HCT116 (cell line): ENCODE measurements at regions not wholly inside any gene's neighbourhood (a gene's known extent, or its start where the extent isn't known, plus 50 kb on each side); places are given as distances from the start of the nearest gene placed in this dataset.

Source experiments
- ATAC-seq: fragments of 200-7000 bp; cut with Tn5 transposase; 2 replicates; pipeline ENCODE4 v1.9.1; 2020; ENCODE audit warnings: mild to moderate bottlenecking, moderate library complexity
- BruUV-seq: library from RNA; stranded (reverse); fragments of 400-500 nt; replicated peaks from 2 replicates; lab custom pipeline; 2021; lab: Mats Ljungman, UMichigan
- CTCF ChIA-PET: fragments of 300-600 bp; sonication (Branson Sonifier 250); formaldehyde crosslinking; loops from one replicate; lab custom pipeline; 2021; ENCODE audit warnings: antibody characterized with exemption; lab: Charles Lee
- POLR2A ChIA-PET: fragments of 300-600, 350-600 bp; sonication (Branson Sonifier 250); formaldehyde crosslinking; loops from one replicate; lab custom pipeline; 2021; ENCODE audit warnings: antibody characterized with exemption; lab: Charles Lee
- RAD21 ChIA-PET, 2 experiments: fragments of 300-600 bp; sonication (Branson Sonifier 250); formaldehyde crosslinking; loops; one replicate each; lab custom pipeline; 2023; ENCODE audit warnings: low total read pairs in 2 of 2; ENCODE audit not compliant: uncharacterized antibody in 2 of 2, unreplicated experiment in 2 of 2, low non-redundant PET in 1 of 2; lab: Charles Lee
- DNase-seq: peaks from one replicate; pipeline ENCODE4 v3.0.0-alpha.2; 2010; ENCODE audit warnings: low read depth, low spot score
- H2AFZ ChIP-seq: fragments of 200-600 bp; shearing (Covaris generic), sonication (generic); 2 replicates; pipeline ENCODE4 v1.6.1; 2017; ENCODE audit warnings: low read depth, mixed run types, mixed read lengths, antibody characterized with exemption, low read length; ENCODE audit not compliant: poor library complexity, severe bottlenecking
- H3K27ac ChIP-seq: 2 replicates; pipeline ENCODE4 v1.5.1; 2012; ENCODE audit warnings: low read depth, low read length
- H3K27me3 ChIP-seq: fragments of 200-600 bp; sonication (generic); 2 replicates; pipeline ENCODE4 v1.6.1; 2016; ENCODE audit warnings: mixed run types, low read length, mixed read lengths; ENCODE audit not compliant: insufficient read depth
- H3K36me3 ChIP-seq, 2 experiments: fragments of 200-500 bp in 1 of 2; fragments of 200-600 bp in 1 of 2; sonication (Bioruptor generic) in 1 of 2; sonication (generic) in 1 of 2; 2 replicates each; pipeline versions ENCODE4 v1.5.1 to v1.6.1; 2014 to 2016; ENCODE audit warnings: low read length in 2 of 2, inconsistent platforms in 1 of 2, mixed read lengths in 1 of 2, mixed run types in 1 of 2; ENCODE audit not compliant: insufficient read depth in 2 of 2, control insufficient read depth in 1 of 2
- H3K4me1 ChIP-seq, 2 experiments: fragments of 200-600 bp in 1 of 2; sonication (generic) in 1 of 2; 2 replicates each; pipeline versions ENCODE4 v1.5.1 to v1.6.1; 2012 to 2017; ENCODE audit warnings: low read length in 2 of 2, inconsistent platforms in 1 of 2, mild to moderate bottlenecking in 1 of 2, mixed read lengths in 1 of 2, mixed run types in 1 of 2, moderate library complexity in 1 of 2; ENCODE audit not compliant: insufficient read depth in 2 of 2, control insufficient read depth in 1 of 2
- H3K4me2 ChIP-seq: fragments of 200-600 bp; sonication (generic); 2 replicates; pipeline ENCODE4 v1.6.1; 2017; ENCODE audit warnings: mixed run types, low read length, mixed read lengths
- H3K4me3 ChIP-seq, 2 experiments: fragments of 200-600 bp in 1 of 2; sonication (generic) in 1 of 2; replicated peaks in 1 of 2; 2 replicates each; pipeline ENCODE4 v1.5.1; 2011 to 2016; ENCODE audit warnings: low read length in 2 of 2, control low read depth in 1 of 2, low read depth in 1 of 2, mild to moderate bottlenecking in 1 of 2, mixed read lengths in 1 of 2, mixed run types in 1 of 2
- H3K79me2 ChIP-seq: fragments of 200-600 bp; sonication (generic); 2 replicates; pipeline ENCODE4 v1.6.1; 2017; ENCODE audit warnings: mild to moderate bottlenecking, mixed run types, low read length, moderate library complexity, mixed read lengths; ENCODE audit not compliant: insufficient read depth
- H3K9ac ChIP-seq: fragments of 200-600 bp; sonication (generic); 2 replicates; pipeline ENCODE4 v1.6.1; 2016; ENCODE audit warnings: low read length, mixed read lengths
- H3K9me2 ChIP-seq: fragments of 200-600 bp; sonication (generic), shearing (Covaris generic); 2 replicates; pipeline ENCODE4 v1.6.1; 2017; ENCODE audit warnings: mixed run types, mild to moderate bottlenecking, moderate library complexity; ENCODE audit not compliant: insufficient read depth
- H3K9me3 ChIP-seq, 2 experiments: fragments of 200-500 bp in 1 of 2; fragments of 200-600 bp in 1 of 2; sonication (Bioruptor generic) in 1 of 2; sonication (generic) in 1 of 2; 2 replicates each; pipeline ENCODE4 v1.6.1; 2014 to 2017; ENCODE audit warnings: low read length in 2 of 2, mixed read lengths in 2 of 2, inconsistent platforms in 1 of 2, low read depth in 1 of 2, mild to moderate bottlenecking in 1 of 2, mixed run types in 1 of 2, moderate library complexity in 1 of 2; ENCODE audit not compliant: control insufficient read depth in 1 of 2, insufficient read depth in 1 of 2
- H4K20me1 ChIP-seq: fragments of 200-600 bp; sonication (generic), shearing (Covaris generic); 2 replicates; pipeline ENCODE4 v1.6.1; 2017; ENCODE audit warnings: mixed run types, mild to moderate bottlenecking, moderate library complexity; ENCODE audit not compliant: insufficient read depth
- CBX3 ChIP-seq: IDR thresholded peaks from 2 replicates; pipeline ENCODE4 v1.6.1; 2012; ENCODE audit warnings: low read depth
- EGR1 ChIP-seq: IDR thresholded peaks from 2 replicates; pipeline ENCODE4 v1.6.1; 2012; ENCODE audit warnings: low read depth
- POLR2A ChIP-seq: IDR thresholded peaks from 2 replicates; pipeline ENCODE4 v1.7.0; 2011; ENCODE audit warnings: borderline replicate concordance; ENCODE audit not compliant: insufficient read depth, insufficient read length; ENCODE audit errors: extremely low read depth
- SIN3A ChIP-seq: IDR thresholded peaks from 2 replicates; pipeline ENCODE4 v1.6.1; 2012; ENCODE audit warnings: low read depth
- SRF ChIP-seq: IDR thresholded peaks from 2 replicates; pipeline ENCODE4 v1.6.1; 2012; ENCODE audit warnings: low read depth
- ZNF274 ChIP-seq: fragments of 200-500 bp; sonication (Bioruptor generic); IDR thresholded peaks from 2 replicates; pipeline ENCODE4 v1.6.1; 2014; ENCODE audit warnings: mild to moderate bottlenecking, low read depth, low read length, inconsistent platforms
- intact Hi-C: fragments of 100-400 bp; cut with micrococcal nuclease; formaldehyde crosslinking; loops from 2 replicates; pipeline ENCODE4 v1.10.0; 2022
- TF ChIP-seq, protein P1 (sequence below), 3 experiments: fragments of 200-600 bp in 1 of 3; sonication (generic) in 1 of 3; IDR thresholded peaks in 2 of 3; conservative IDR thresholded peaks in 1 of 3; 2 replicates each; pipeline ENCODE4 v1.5.1; 2012 to 2017; ENCODE audit warnings: low read depth in 2 of 3, low read length in 2 of 3, antibody characterized with exemption in 1 of 3, borderline replicate concordance in 1 of 3, control low read depth in 1 of 3, mild to moderate bottlenecking in 1 of 3, mixed read lengths in 1 of 3, mixed run types in 1 of 3, moderate library complexity in 1 of 3; ENCODE audit not compliant: insufficient read depth in 1 of 3
- TF ChIP-seq, protein P2 (sequence below): IDR thresholded peaks from 2 replicates; pipeline ENCODE4 v1.6.1; 2011; ENCODE audit warnings: mild to moderate bottlenecking, low read length, moderate library complexity; ENCODE audit not compliant: insufficient replicate concordance; ENCODE audit errors: extremely low read depth
- TF ChIP-seq, protein P3 (sequence below): IDR thresholded peaks from 2 replicates; pipeline ENCODE4 v1.6.1; 2012

GRCh38 chr5:142432961-142433360 is 108.1 kb upstream of the SPRY4 start:
- Histone ChIP-seq H3K4me3 (no peak overlapping the region), H3K27ac (peak overlapping the region; percentile 46; the same call in 1 of the 2 replicates), H3K36me3 (no peaks in the 10 kb centered on the region; a peak in 1 of 4 replicates), H3K4me2 (no peak overlapping the region; the same call in 1 of the 2 replicates), H3K9me2 (no peaks in the 10 kb centered on the region), H3K9me3 (no peaks in the 10 kb centered on the region), H3K79me2 (no peaks in the 10 kb centered on the region), H3K4me1 (peaks cover 52 to 54% of the 10 kb centered on the region in 2 experiments), H3K27me3 (no peaks in the 10 kb centered on the region), H2AFZ (no peak overlapping the region), H3K9ac (no peak overlapping the region), H4K20me1 (no peaks in the 10 kb centered on the region)
- ChIA-PET POLR2A (interaction anchor here (0.5 to 0.9 kb wide), 3 partner anchors 11 to 69 kb away, joined by 3 to 4 read pairs (median 3); no protein-coding TSS in a partner anchor), RAD21 (interaction anchor here in 1 of 2 experiments (0.6 kb wide), 1 partner anchor 108 kb away, joined by 3 read pairs; the partner anchor contains the start of gene SPRY4), CTCF (interaction anchor here (1.1 kb wide), 1 partner anchor 11 kb away, joined by 3 read pairs; no protein-coding TSS in a partner anchor)
- BruUV-seq = no TSS peak
- TF ChIP-seq SRF (no peak), SIN3A (no peak), CBX3 (no peak), EGR1 (no peak), POLR2A (no peak), ZNF274 (no peak)
- TF ChIP-seq, protein P1, sequence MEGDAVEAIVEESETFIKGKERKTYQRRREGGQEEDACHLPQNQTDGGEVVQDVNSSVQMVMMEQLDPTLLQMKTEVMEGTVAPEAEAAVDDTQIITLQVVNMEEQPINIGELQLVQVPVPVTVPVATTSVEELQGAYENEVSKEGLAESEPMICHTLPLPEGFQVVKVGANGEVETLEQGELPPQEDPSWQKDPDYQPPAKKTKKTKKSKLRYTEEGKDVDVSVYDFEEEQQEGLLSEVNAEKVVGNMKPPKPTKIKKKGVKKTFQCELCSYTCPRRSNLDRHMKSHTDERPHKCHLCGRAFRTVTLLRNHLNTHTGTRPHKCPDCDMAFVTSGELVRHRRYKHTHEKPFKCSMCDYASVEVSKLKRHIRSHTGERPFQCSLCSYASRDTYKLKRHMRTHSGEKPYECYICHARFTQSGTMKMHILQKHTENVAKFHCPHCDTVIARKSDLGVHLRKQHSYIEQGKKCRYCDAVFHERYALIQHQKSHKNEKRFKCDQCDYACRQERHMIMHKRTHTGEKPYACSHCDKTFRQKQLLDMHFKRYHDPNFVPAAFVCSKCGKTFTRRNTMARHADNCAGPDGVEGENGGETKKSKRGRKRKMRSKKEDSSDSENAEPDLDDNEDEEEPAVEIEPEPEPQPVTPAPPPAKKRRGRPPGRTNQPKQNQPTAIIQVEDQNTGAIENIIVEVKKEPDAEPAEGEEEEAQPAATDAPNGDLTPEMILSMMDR (IDR thresholded peaks at IDR 0.05 in 2 of 3, conservative IDR thresholded peaks at IDR 0.05 in 1 of 3; ENCODE audit: borderline replicate concordance in 1 of 3, insufficient read depth in 1 of 3, low read depth in 2 of 3, low read length in 2 of 3) = no peak
- TF ChIP-seq, protein P2, sequence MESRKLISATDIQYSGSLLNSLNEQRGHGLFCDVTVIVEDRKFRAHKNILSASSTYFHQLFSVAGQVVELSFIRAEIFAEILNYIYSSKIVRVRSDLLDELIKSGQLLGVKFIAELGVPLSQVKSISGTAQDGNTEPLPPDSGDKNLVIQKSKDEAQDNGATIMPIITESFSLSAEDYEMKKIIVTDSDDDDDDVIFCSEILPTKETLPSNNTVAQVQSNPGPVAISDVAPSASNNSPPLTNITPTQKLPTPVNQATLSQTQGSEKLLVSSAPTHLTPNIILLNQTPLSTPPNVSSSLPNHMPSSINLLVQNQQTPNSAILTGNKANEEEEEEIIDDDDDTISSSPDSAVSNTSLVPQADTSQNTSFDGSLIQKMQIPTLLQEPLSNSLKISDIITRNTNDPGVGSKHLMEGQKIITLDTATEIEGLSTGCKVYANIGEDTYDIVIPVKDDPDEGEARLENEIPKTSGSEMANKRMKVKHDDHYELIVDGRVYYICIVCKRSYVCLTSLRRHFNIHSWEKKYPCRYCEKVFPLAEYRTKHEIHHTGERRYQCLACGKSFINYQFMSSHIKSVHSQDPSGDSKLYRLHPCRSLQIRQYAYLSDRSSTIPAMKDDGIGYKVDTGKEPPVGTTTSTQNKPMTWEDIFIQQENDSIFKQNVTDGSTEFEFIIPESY = no peak
- TF ChIP-seq, protein P3, sequence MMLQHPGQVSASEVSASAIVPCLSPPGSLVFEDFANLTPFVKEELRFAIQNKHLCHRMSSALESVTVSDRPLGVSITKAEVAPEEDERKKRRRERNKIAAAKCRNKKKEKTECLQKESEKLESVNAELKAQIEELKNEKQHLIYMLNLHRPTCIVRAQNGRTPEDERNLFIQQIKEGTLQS = no peak
- ATAC-seq (no peak), DNase-seq (no peak)
- intact Hi-C loops = no loop called here
